TTC549 (cell line): ENCODE measurements at regions not wholly inside any gene's neighbourhood (a gene's known extent, or its start where the extent isn't known, plus 50 kb on each side); places are given as distances from the start of the nearest gene placed in this dataset.
"Not testable (repeated sequence)": the region's sequence is repeated elsewhere in the genome, so short reads cannot be mapped to it uniquely, and the experiment has no call there.

Source experiments
- FAIRE-seq: peaks from 2 replicates; lab custom pipeline; 2012; peaks lifted over from hg19 to GRCh38; lab: Jason Lieb, UNC

GRCh38 chr2:8319219-8319618 is 362.6 kb upstream of the ID2 start:
- no peak for FAIRE-seq

- FAIRE-seq: no peak
These were observed 361.4 kb upstream of the ID2 start for GRCh38 chr2:8320311-8321066.

- FAIRE-seq: no peak
These were observed 359.2 kb upstream of the ID2 start for GRCh38 chr2:8322634-8323033.

- FAIRE-seq: no peak
These were observed 357.5 kb upstream of the ID2 start for GRCh38 chr2:8324164-8324856.

- FAIRE-seq: no peak
These were observed 357.0 kb upstream of the ID2 start for GRCh38 chr2:8324901-8325300.

GRCh38 chr2:8327371-8328100 is 354.3 kb upstream of the ID2 start:
- no peak for FAIRE-seq

GRCh38 chr2:8328217-8328616 is 353.6 kb upstream of the ID2 start:
- FAIRE-seq: no peak

- no peak for FAIRE-seq
These were observed 351.9 kb upstream of the ID2 start for GRCh38 chr2:8329660-8330622.

- FAIRE-seq: no peak
These were observed 350.8 kb upstream of the ID2 start for GRCh38 chr2:8331068-8331467.

GRCh38 chr2:8332646-8333045 is 349.2 kb upstream of the ID2 start:
- no peak for FAIRE-seq

- FAIRE-seq: no peak
These were observed 348.6 kb upstream of the ID2 start for GRCh38 chr2:8333177-8333831.

- not testable (repeated sequence) for FAIRE-seq
These were observed 348.0 kb upstream of the ID2 start for GRCh38 chr2:8333832-8334187.

- FAIRE-seq: no peak
These were observed 347.0 kb upstream of the ID2 start for GRCh38 chr2:8334866-8335325.

GRCh38 chr2:8335801-8336200 is 346.1 kb upstream of the ID2 start:
- FAIRE-seq: no peak

- no peak for FAIRE-seq
These were observed 344.5 kb upstream of the ID2 start for GRCh38 chr2:8337321-8337720.

- FAIRE-seq: no peak
These were observed 339.4 kb upstream of the ID2 start for GRCh38 chr2:8342407-8342806.

- FAIRE-seq: no peak
These were observed 338.8 kb upstream of the ID2 start for GRCh38 chr2:8343031-8343430.

- FAIRE-seq: no peak
These were observed 337.4 kb upstream of the ID2 start for GRCh38 chr2:8344144-8345097.

GRCh38 chr2:8345200-8345599 is 336.7 kb upstream of the ID2 start:
- no peak for FAIRE-seq

GRCh38 chr2:8346208-8346607 is 335.6 kb upstream of the ID2 start:
- FAIRE-seq: no peak
